Kidney tubule cell (primary cell): ENCODE measurements at regions not wholly inside any gene's neighbourhood (a gene's known extent, or its start where the extent isn't known, plus 50 kb on each side); places are given as distances from the start of the nearest gene placed in this dataset.
A peak's percentile ranks its signal among the peaks of the same experiment; 100 is the strongest.
"Not testable (repeated sequence)": the region's sequence is repeated elsewhere in the genome, so short reads cannot be mapped to it uniquely, and the experiment has no call there.

Experiments
- DNase-seq: peaks from one replicate; pipeline ENCODE4 v3.0.0-alpha.2; 2018; ENCODE audit warnings: low spot score

- no peak for DNase-seq
These were observed 63.1 kb downstream of the TSN start for GRCh38 chr2:121818546-121818945.

DNA sequence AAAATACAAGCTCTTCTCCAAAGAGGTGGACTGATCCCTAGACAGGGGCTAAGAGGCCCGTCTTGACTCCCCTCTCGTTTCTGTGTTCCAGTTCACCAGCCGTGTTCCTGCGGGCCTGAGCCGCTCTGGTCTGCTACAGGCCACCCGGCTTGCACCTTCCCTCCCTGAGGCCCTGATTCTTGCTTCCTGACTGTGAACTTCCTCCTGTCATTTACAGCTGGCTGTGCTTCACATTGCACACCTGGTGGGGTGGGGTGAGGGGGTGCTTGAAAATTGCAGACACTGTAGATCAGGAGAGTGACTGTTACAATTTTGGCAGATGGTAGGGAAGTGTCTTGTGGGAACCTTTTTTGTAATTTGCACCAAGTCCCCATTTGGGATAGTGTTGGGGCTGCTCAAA is 64.4 kb downstream of the TSN start:
- DNase-seq: no peak

- no peak for DNase-seq
These were observed 66.2 kb downstream of the TSN start for GRCh38 chr2:121821476-121822158.

DNA sequence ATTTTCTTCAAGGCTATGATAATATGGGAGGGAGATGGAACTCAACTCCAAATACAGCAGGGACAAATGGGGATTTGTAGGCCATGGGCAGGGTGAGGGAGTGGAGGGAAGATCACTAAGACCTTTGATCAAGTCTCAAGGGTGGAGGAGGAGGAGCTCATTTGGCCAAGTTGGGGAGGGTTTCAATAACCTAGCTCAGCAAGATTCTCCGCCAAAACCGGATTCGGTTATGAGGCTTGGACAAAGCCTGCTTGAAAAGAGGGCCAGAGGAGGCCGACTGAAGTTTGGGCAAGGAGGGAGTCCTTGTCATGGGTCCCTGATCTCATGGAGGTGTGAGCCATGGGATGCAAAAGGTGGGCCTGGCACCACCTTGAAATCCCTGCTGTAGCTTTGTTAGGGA is 68.8 kb downstream of the TSN start:
- DNase-seq: no peak

GRCh38 chr2:121825003-121825950 is 69.8 kb downstream of the TSN start:
- DNase-seq: no peak

DNA sequence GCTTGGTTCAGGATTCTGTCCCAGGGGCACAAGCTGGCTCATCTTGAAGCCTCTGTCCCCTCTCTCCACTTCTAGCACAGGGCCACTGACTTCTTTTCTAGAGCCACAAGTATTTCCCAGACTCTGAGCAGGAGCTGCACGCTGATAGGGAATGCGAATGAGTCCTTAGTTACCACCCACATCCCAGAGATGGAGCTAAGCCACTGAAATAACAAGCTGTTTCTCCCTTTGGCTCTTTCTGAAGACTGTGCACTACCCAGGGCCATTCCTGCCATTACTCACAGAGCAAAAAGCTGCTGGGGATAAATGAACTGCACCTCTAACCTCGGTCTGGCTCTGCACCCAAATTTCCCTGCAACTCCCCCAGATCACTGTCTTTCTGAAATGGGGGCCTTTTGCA is 70.6 kb downstream of the TSN start:
- no peak for DNase-seq

DNA sequence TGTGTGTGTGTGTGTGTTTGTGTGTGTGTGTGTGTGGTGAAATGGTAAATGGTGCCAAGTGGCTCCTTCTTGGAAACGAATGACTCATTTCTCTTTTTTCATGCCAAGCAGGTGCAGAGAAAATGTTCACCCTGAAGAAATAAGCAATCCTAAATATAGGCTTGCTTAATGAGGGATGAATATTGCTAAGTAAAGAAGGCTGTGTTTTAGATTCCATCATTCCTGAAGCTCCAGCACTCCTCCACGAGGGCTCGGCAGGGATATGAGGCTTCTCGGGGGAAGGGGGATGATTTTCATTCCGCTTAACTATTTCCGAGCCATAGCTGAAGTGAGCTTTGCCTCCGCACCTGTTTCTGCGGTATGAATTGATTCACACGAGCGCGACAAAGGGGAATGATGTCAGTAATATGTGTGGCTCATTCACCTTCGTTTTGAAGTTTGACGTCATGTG is 72.9 kb downstream of the TSN start:
- DNase-seq: peak; percentile 46

- DNase-seq: no peak
These were observed 75.4 kb downstream of the TSN start for GRCh38 chr2:121830809-121831208.

DNA sequence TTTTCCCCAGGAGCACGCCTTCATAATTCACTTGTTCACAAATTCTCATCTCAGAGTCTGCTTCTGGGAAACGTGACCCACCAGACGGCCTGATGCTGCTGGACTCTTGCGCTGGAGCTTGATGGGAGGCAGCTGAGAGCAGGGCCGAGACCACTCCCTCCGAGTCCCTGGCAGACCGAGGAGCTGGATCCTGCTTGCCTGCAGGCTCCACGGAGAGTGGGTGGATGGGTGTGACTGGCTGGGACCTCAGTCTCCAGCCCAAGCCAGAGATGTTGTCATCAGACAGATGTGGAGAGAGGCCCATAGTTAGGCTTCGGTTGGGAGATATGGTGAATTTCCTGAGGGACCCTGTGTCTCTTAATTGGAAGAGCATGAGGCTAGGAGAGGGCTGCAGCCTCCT is 76.4 kb downstream of the TSN start:
- no peak for DNase-seq

- no peak for DNase-seq
These were observed 77.2 kb downstream of the TSN start for GRCh38 chr2:121832412-121833357.

DNA sequence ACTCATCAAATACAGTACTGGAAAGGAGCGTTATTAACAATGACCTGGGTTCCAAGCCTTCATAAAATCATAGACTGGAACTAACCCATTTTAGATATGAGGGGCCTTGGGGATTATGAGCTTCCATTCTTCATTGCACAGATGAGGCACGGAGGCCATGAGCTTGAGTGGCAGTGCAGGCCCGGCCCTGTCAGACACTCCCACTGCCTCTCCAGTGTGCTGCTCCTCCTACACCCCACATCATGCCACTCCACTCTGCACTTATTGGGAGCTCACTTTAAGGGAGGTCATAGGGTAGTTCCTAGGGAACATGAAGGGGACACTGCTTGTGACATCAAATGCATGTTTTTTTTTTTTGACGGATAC is 77.9 kb downstream of the TSN start:
- no peak for DNase-seq

DNA sequence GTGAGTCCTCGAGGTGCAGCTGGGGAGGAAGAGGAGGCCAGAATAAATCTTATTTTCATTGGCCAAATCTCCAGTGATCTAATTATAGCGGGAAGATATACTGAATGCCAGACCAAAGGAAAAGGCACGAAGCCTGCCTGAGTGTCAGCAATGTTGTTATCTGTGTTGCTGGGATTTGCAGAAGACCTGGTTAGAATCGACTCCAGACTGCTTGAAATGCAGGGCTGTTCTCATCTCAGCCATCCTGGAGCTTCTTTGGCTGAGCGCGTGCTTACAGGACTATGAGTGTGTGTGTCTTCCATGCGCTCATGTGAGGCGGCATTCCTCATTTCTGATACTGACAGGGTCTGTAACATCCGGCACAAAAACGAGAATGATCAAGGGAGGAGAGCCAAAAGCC is 81.2 kb downstream of the TSN start:
- DNase-seq: no peak

DNA sequence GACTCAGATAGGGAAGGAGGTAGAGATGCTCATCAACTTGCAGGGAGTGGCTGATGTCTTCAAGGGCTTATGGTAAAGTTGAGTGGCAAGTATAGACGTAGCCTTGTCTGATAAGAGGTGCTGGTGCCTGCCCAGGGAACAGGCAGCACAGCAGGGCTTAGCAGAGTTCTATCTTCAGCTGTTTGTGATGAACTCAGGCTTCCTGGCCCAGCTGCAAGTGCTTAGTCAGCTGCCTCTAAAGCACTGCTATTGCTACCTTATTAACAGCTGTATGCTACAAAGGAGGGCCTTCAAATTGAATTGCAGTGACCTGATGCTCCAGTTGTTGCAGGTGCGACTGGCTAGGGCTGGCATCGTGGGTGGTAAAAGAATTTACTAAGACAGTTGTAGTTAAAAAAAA is 82.1 kb downstream of the TSN start:
- no peak for DNase-seq

DNA sequence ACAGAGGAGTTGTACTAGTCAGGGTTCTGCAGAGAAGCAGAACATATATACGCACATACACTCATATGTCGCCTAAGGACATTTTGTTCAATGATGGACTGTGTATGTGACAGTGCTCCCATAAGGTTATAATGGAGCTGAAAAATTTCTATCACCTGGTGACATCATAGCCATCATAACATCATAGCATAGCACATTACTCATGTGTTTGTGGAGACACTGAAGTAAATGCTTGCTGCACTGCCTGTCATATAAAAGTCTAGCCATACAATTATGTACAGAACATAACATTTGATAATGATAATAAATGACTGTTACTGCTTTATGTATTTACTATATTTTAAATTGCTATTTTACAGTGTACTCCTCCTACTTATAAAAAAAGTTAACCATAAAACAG is 83.1 kb downstream of the TSN start:
- DNase-seq: no peak

DNA sequence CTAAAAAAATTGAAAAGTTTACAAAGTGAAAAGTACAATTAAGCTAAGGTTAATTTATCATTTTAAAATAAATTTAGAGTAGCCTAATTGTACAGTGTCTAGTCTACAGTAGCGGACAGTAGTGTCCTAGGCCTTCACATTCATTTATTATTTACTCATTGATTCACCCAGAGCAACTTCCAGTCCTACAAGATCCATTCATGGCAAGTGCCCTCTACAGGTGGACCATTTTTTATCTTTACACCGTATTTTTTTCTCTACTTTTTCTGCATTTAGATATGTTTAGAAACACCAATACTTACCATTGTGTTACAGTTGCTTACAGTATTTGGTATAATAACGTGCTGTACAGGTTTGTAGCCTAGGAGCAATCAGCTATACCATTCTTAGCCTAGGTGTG is 84.1 kb downstream of the TSN start:
- DNase-seq: no peak

DNA sequence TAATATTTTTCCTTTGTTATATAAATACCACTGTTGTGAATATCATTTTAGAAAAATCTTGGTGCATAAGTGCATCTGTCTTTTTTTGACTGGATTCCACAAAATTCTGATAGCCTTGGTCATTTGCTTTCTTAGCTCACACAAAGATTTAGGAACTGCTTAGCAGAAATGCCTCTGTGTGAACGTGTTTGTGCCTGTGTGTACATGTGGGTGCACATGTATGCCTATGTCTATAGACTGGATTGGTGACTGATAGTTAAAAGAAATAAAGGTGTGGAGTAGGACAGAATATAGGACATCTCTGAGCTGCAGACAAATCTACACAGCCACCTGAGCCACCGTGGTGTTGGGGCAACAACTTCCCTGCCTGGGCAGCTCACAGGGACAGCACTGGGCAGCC is 93.8 kb downstream of the TSN start:
- DNase-seq: no peak

DNA sequence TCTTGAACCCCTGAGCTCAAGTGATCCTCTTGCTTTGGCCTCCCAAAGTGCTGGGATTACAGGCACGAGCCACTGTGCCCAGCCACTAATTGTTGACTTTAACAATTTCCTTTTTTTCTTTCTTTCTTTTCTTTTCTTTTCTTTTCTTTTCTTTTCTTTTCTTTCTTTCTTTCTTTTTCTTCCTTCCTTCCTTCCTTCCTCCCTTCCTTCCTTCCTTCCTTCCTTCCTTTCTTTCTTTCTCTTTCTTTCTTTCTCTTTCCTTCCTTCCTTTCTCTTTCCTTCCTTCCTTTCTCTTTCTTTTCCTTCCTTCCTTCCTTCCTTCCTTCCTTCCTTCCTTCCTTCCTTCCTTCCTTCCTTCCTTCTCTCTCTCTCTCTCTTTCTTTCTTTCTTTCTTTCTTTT is 97.7 kb downstream of the TSN start:
- not testable (repeated sequence) for DNase-seq

- no peak for DNase-seq
These were observed 100.1 kb downstream of the TSN start for GRCh38 chr2:121855510-121855909.

GRCh38 chr2:121856360-121856759 is 100.9 kb downstream of the TSN start:
- no peak for DNase-seq

DNA sequence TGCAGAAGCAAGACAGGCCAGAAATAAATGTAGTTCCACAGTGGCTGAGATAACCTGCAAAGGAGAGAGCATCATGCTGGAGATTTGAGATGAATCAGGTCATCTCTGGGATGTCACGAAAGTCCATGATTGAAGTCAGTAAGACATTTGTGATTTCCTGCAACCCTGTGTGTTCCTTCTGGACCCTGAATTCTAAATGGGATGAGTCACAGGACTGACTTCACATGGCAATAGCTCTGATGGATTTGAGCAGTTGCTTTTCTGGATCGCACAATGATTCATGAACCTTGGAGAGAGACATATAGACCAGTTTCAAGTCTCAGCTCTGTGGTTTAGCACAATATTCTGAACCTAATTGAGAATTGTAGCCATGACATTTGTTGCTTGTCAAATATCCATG is 102.9 kb downstream of the TSN start:
- DNase-seq: peak; percentile 73

GRCh38 chr2:121858847-121859246 is 103.4 kb downstream of the TSN start:
- no peak for DNase-seq

- peak; percentile 97 for DNase-seq
These were observed 104.7 kb downstream of the TSN start for GRCh38 chr2:121860033-121860757.
